SK-N-MC (cell line): ENCODE measurements at regions not wholly inside any gene's neighbourhood (a gene's known extent, or its start where the extent isn't known, plus 50 kb on each side); places are given as distances from the start of the nearest gene placed in this dataset.

Experiments used
- EZH2 ChIP-seq: fragments of 200-600 bp; sonication (generic); IDR thresholded peaks from one replicate; pipeline ENCODE4 v1.6.1; 2017; ENCODE audit warnings: antibody characterized with exemption
- FOXP2 ChIP-seq: optimal IDR thresholded peaks from 2 replicates; pipeline ENCODE3; 2011; ENCODE audit warnings: mild to moderate bottlenecking, moderate library complexity; ENCODE audit not compliant: insufficient read depth; ENCODE audit errors: extremely low read length, control extremely low read depth
- POLR2AphosphoS5 ChIP-seq: IDR thresholded peaks from 2 replicates; pipeline ENCODE4 v1.6.1; 2012; ENCODE audit warnings: mild to moderate bottlenecking, low read depth, low read length, borderline replicate concordance

GRCh38 chr12:127482950-127483349 lies 784.0 kb upstream of the TMEM132C start:
- no peak for TF ChIP-seq EZH2
- TF ChIP-seq POLR2AphosphoS5: no peak
- TF ChIP-seq FOXP2: no peak
